ENCODE measurements at regions not wholly inside any gene's neighbourhood (a gene's known extent, or its start where the extent isn't known, plus 50 kb on each side); places are given as distances from the start of the nearest gene placed in this dataset.

DNA sequence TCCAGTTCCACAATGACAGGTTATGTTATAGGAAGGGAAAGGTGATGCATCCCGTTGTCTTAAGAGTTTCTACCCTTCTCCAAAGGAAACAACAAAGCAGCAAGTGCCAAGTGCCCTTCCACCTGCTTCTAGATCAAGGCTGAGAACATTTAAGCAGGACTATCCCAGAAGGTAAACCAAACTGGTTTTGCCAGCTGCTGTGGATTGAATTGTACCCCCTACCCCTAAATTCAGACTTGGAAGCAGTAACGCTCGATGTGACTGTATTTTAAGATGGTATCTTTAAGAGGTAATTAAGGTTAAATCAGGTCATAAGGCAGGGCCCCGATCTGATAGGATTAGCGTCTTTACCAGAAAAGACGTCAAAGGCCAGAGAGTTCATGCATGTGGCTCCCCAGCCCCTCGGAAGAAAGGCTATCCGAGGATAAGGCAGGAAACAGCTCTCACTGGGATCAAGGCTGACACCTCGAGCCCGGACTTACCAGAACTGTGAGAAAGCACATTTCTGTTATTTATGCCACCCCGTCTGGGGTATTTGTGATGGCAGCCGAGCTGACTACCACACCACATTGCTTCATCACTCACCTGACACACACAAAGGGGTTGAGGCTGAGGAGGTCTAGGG is 179.1 kb upstream of the RAI14 start:
- H3K27me3 ChIP-seq: no peaks in the 10 kb centered on the region
- H3K36me3 ChIP-seq: no peaks in the 10 kb centered on the region
- H3K4me1 ChIP-seq: peaks cover 4 to 8% (median 7%) of the 10 kb centered on the region in 3 donors
- TF ChIP-seq, protein P1, sequence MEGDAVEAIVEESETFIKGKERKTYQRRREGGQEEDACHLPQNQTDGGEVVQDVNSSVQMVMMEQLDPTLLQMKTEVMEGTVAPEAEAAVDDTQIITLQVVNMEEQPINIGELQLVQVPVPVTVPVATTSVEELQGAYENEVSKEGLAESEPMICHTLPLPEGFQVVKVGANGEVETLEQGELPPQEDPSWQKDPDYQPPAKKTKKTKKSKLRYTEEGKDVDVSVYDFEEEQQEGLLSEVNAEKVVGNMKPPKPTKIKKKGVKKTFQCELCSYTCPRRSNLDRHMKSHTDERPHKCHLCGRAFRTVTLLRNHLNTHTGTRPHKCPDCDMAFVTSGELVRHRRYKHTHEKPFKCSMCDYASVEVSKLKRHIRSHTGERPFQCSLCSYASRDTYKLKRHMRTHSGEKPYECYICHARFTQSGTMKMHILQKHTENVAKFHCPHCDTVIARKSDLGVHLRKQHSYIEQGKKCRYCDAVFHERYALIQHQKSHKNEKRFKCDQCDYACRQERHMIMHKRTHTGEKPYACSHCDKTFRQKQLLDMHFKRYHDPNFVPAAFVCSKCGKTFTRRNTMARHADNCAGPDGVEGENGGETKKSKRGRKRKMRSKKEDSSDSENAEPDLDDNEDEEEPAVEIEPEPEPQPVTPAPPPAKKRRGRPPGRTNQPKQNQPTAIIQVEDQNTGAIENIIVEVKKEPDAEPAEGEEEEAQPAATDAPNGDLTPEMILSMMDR (IDR thresholded peaks at IDR 0.05): no peak
- intact Hi-C loops (cut with DNase I): no loop called here
- ATAC-seq (no peak), FAIRE-seq (no peak), DNase-seq (no peak)
- no peaks in the 10 kb centered on the region for H3K9me3 ChIP-seq
- 84 to 91% methylated on average over 12 of the region's 12 CpGs for WGBS, 2 donors
- H3K27ac ChIP-seq: no peak overlapping the region
- H3K4me3 ChIP-seq: no peak overlapping the region

DNA sequence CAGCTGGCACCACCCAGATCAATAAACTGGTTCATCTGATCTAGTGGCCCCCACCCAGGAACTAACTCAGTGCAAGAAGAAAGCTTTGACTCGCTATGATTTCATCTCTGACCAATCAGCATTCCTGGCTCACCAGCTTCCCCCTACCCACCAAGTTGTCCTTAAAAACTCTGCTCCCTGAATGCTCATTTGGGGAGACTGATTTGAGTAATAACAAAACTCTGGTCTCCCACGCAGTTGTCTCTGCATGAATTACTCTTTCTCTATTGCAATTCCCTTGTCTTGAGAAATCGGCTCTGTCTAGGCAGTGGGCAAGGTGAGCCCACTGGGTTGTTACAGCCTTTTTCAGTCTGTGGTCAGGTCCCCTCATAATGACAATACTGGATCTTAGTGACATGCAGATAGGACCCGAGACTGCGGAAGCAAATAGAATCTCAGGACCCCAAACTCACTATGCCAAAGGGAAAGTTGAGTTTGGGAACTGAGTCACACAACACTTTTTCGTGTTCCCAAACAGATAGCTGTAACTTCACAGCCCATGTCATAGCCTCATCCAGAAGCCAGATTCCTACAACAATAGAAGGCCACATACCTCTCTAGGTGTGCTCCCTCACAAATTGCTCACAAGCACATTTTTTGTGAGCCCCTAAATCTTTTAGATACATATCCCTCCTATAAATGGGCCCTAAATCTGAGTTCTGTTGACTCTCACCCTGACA is 175.2 kb upstream of the RAI14 start:
- Histone ChIP-seq H3K36me3 (no peaks in the 10 kb centered on the region), H3K4me3 (no peak overlapping the region), H3K27me3 (no peaks in the 10 kb centered on the region), H3K4me1 (peaks cover 10 to 34% (median 20%) of the 10 kb centered on the region in 3 donors), H3K27ac (no peak overlapping the region), H3K9me3 (no peaks in the 10 kb centered on the region)
- ATAC-seq (no peak), FAIRE-seq (no peak), DNase-seq (no peak)
- 79 to 86% methylated on average over 6 of the region's 6 CpGs for WGBS, 2 donors
- intact Hi-C loops (cut with DNase I): loop anchor here in 2 of 3 donors (5.0 to 10.0 kb wide), 2 partner anchors 416 to 424 kb away; no protein-coding TSS in a partner anchor
- TF ChIP-seq, protein P1 (IDR thresholded peaks at IDR 0.05): no peak

DNA sequence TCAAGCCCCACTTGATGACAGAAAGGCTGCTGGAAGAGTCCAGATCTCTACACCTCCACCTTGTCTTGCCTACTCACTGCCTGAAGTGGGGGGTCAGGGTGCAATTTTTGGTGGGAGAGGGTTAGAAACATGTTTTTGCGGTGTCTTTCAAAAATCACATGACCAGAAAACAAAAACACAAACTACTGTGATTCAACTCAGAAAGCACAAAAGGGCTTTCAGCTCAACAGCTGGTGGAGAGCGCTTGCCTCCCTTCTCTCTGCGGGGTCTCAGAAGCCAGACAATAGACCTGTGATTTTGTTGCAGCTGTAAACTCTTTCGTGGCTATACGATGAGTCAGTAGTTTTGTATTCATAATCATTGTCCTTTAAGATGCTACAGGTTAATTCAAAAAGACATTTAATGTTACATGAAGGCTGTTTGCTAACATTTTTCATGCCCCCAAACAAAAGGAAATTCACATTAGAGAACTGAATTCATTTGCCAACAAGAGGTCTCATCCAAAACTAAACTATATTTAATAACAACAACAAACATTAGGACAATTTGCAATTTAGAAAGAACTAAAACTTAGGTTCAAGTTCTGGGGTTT is 172.6 kb upstream of the RAI14 start:
- intact Hi-C loops (cut with DNase I): loop anchor here in 2 of 3 donors (5.0 to 10.0 kb wide), 2 partner anchors 414 to 421 kb away; no protein-coding TSS in a partner anchor

DNA sequence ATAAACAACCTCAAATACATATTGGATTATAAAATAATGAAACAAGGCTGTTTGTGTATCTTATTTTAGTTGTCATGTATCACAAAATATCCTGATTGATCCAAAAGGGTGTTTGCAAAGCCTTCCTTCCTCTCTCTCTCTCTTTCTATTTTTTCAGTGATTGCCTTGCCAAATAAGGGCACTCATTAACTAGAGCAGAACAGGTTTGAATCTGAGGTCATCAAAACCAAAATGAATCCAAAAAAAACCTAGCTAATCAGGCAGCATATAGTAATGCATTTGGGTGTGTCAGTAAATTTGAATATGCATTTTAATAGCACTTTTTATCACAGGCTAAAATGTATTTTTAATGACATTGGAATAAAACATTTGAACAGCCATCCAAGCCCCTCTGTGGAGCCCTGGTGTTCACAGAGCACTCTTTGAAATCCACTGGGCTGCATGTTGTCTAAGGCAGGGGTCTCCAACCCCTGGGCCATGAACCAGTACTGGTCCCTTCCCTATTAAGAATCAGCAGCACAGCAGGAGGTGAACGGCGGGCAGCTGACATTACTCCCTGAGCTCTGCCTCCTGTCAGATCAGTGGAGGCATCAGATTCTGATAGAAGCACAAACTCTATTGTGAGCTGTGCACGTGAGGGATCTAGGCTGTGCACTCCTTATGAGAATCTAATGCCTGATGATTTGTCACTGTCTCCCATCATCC is 171.8 kb upstream of the RAI14 start:
- Histone ChIP-seq H3K27ac (peak overlapping the region in 2 of 4 donors; percentile 21 to 83), H3K9me3 (no peaks in the 10 kb centered on the region), H3K4me1 (peaks cover 26 to 56% (median 45%) of the 10 kb centered on the region in 3 donors), H3K36me3 (no peaks in the 10 kb centered on the region), H3K27me3 (no peaks in the 10 kb centered on the region), H3K4me3 (no peak overlapping the region)
- 21 to 27% methylated on average over 3 of the region's 3 CpGs for WGBS, 2 donors
- TF ChIP-seq, protein P1 (IDR thresholded peaks at IDR 0.05): no peak
- FAIRE-seq (no peak), ATAC-seq (peak in 2 of 4 donors; percentile 10 to 19), DNase-seq (no peak)
- intact Hi-C loops (cut with DNase I): loop anchor here in 2 of 3 donors (5.0 to 10.0 kb wide), 2 partner anchors 413 to 420 kb away; no protein-coding TSS in a partner anchor

More for the DNA sequence above, 172.6 kb upstream of the RAI14 start:
- no peaks in the 10 kb centered on the region for H3K9me3 ChIP-seq
- TF ChIP-seq, protein P1 (IDR thresholded peaks at IDR 0.05): no peak
- ATAC-seq (no peak), DNase-seq (no peak), FAIRE-seq (no peak)
- no peaks in the 10 kb centered on the region for H3K36me3 ChIP-seq
- H3K4me3 ChIP-seq: no peak overlapping the region
- peak overlapping the region in 1 of 4 donors; percentile 83 for H3K27ac ChIP-seq
- WGBS, 2 donors: 74 to 80% methylated on average over 5 of the region's 5 CpGs
- H3K4me1 ChIP-seq: peaks cover 25 to 53% (median 40%) of the 10 kb centered on the region in 3 donors
- H3K27me3 ChIP-seq: no peaks in the 10 kb centered on the region
